Testis (tissue), 2 donors: ENCODE measurements at regions not wholly inside any gene's neighbourhood (a gene's known extent, or its start where the extent isn't known, plus 50 kb on each side); places are given as distances from the start of the nearest gene placed in this dataset.
"Not testable (repeated sequence)": the region's sequence is repeated elsewhere in the genome, so short reads cannot be mapped to it uniquely, and the experiment has no call there.

ENCODE experiments used
- DNase-seq: peaks from one replicate; pipeline ENCODE4 v3.0.0-alpha.2; 2019
- H3K27ac ChIP-seq, 2 donors: fragments of 200-600 bp; sonication (generic); one replicate each; pipeline ENCODE4 v1.5.1; 2019
- H3K27me3 ChIP-seq: fragments of 200-600 bp; sonication (generic); one replicate; pipeline ENCODE4 v1.5.1; 2019
- H3K36me3 ChIP-seq: fragments of 200-600 bp; sonication (generic); one replicate; pipeline ENCODE4 v1.5.1; 2017; ENCODE audit warnings: low read depth; ENCODE audit errors: missing control alignments
- H3K4me1 ChIP-seq: fragments of 200-600 bp; sonication (generic); one replicate; pipeline ENCODE4 v1.5.1; 2019
- H3K4me3 ChIP-seq, 2 donors: fragments of 200-600 bp; sonication (generic); one replicate each; pipeline ENCODE4 v1.5.1; 2017 to 2019
- H3K9me3 ChIP-seq: fragments of 200-600 bp; sonication (generic); one replicate; pipeline ENCODE4 v1.5.1; 2017
- POLR2A ChIP-seq: fragments of 450-650 bp; IDR thresholded peaks from one replicate; pipeline ENCODE4 v1.6.1; 2017; ENCODE audit warnings: antibody characterized with exemption, mild to moderate bottlenecking, moderate library complexity
- WGBS, 2 donors: methylation state at CpG; one replicate each; pipeline ENCODE4 v1.1.5; 2018; 5-methylcytosine and 5-hydroxymethylcytosine counted together
- intact Hi-C: fragments of 100-400 bp; cut with DNase I; formaldehyde crosslinking; loops from one replicate; pipeline ENCODE4 v1.15.1; 2023; ENCODE audit warnings: low total_unique reads
- TF ChIP-seq, protein P1 (sequence below), 3 experiments: fragments of 450-650 bp in 2 of 3; fragments of 200-600 bp in 1 of 3; sonication (generic) in 1 of 3; IDR thresholded peaks; one replicate each; pipeline ENCODE4 v1.5.1; 2016 to 2019; ENCODE audit warnings: antibody characterized with exemption in 3 of 3, mild to moderate bottlenecking in 2 of 3, moderate library complexity in 1 of 3

DNA sequence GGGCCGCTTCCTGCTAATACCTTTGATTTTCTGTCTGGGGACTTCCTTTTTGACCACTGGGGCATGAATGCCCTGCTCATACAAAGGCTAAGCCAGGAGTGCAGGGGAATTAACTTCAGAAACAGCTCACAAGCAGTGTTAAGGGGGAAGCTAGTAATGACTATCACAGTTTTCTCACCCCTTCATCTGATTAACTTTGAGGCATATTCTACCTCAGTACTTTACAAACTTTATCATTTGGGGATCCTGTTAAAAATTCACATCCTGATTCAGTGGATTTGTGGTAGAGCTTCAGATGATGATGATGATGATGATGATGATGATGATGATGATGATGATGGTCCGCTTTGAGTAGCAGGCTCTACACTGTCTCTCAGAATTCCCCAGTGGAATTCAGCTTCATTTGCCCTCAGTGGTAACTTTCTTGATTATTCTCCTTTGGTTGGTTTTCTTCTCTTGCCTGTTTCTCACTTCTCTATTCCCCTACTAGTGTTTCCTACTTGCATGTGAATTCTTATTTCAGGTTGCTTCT is 78.4 kb upstream of the TMEM170B start:
- 92 to 95% methylated on average over 2 of the region's 2 CpGs for WGBS, 2 donors
- TF ChIP-seq, protein P1, sequence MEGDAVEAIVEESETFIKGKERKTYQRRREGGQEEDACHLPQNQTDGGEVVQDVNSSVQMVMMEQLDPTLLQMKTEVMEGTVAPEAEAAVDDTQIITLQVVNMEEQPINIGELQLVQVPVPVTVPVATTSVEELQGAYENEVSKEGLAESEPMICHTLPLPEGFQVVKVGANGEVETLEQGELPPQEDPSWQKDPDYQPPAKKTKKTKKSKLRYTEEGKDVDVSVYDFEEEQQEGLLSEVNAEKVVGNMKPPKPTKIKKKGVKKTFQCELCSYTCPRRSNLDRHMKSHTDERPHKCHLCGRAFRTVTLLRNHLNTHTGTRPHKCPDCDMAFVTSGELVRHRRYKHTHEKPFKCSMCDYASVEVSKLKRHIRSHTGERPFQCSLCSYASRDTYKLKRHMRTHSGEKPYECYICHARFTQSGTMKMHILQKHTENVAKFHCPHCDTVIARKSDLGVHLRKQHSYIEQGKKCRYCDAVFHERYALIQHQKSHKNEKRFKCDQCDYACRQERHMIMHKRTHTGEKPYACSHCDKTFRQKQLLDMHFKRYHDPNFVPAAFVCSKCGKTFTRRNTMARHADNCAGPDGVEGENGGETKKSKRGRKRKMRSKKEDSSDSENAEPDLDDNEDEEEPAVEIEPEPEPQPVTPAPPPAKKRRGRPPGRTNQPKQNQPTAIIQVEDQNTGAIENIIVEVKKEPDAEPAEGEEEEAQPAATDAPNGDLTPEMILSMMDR (IDR thresholded peaks at IDR 0.05): no peak
- no peak for TF ChIP-seq POLR2A

DNA sequence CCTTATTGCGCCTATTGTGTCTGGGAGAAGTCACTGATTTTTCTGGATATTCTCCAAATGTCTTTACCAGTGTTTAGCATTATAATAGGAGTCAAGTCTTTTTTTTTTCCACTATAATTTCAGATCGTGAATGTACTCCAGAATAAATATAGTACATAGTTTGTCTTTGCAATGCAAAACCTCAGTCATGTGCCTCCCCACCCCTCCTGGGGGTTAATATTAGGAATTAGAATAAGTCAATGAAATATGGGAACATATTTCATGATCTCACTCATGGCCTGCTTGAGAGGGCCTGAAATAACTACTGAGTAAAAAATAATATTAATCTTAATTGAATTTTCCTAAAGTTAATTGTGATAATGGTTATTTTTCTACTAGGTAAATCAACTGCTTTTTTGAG is 79.0 kb upstream of the TMEM170B start:
- WGBS, 2 donors: 63 to 71% methylated on average over 2 of the region's 2 CpGs
- Histone ChIP-seq H3K27ac (no peak overlapping the region), H3K27me3 (no peaks in the 10 kb centered on the region), H3K9me3 (no peaks in the 10 kb centered on the region), H3K4me1 (no peaks in the 10 kb centered on the region), H3K4me3 (no peak overlapping the region), H3K36me3 (no peaks in the 10 kb centered on the region)
- intact Hi-C loops: no loop called here
- TF ChIP-seq, protein P1 (IDR thresholded peaks at IDR 0.05): no peak
- no peak for TF ChIP-seq POLR2A
- DNase-seq: no peak

More for the DNA sequence above, 78.4 kb upstream of the TMEM170B start:
- no peak for DNase-seq
- Histone ChIP-seq H3K9me3 (no peaks in the 10 kb centered on the region), H3K27ac (no peak overlapping the region), H3K4me3 (no peak overlapping the region), H3K27me3 (no peaks in the 10 kb centered on the region), H3K36me3 (no peaks in the 10 kb centered on the region), H3K4me1 (no peaks in the 10 kb centered on the region)
- intact Hi-C loops: no loop called here

DNA sequence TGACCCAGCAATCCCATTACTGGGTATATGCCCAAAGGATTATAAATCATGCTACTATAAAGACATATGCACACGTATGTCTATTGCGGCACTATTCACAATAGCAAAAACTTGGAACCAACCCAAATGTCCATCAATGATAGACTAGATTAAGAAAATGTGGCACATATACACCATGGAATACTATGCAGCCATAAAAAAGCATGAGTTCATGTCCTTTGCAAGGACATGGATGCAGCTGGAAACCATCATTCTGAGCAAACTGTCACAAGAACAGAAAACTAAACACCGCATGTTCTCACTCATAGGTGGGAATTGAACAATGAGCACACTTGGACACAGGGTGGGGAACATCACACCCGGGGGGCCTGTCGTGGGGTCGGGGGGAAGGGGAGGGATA is 80.1 kb upstream of the TMEM170B start:
- DNase-seq, H3K4me3 ChIP-seq, H3K4me1 ChIP-seq, H3K36me3 ChIP-seq, H3K9me3 ChIP-seq, intact Hi-C loops, H3K27me3 ChIP-seq, H3K27ac ChIP-seq: not testable (repeated sequence)
- WGBS, 2 donors: 85 to 91% methylated on average over 6 of the region's 6 CpGs

DNA sequence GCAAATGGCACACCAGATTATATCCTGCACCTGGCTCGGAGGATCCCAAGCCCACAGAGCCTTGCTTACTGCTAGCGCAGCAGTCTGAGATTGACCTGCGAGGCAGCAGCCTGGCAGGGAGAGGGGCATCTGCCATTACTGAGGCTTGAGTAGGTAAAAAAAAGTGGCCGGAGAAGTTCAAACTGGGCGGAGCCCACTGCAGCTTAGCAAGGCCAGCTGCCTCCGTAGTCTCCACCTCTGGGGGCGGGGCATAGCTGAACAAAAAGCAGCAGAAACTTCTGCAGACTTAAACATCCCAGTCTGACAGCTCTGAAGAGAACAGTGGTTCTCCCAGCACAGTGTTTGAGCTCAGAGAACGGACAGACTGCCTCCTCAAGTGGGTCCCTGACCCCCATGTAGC is 85.4 kb upstream of the TMEM170B start:
- H3K27ac ChIP-seq, intact Hi-C loops, H3K36me3 ChIP-seq, H3K27me3 ChIP-seq, H3K9me3 ChIP-seq, H3K4me3 ChIP-seq, DNase-seq, H3K4me1 ChIP-seq: not testable (repeated sequence)
- WGBS, 2 donors: 96 to 97% methylated on average over 7 to 8 of the region's 8 CpGs

DNA sequence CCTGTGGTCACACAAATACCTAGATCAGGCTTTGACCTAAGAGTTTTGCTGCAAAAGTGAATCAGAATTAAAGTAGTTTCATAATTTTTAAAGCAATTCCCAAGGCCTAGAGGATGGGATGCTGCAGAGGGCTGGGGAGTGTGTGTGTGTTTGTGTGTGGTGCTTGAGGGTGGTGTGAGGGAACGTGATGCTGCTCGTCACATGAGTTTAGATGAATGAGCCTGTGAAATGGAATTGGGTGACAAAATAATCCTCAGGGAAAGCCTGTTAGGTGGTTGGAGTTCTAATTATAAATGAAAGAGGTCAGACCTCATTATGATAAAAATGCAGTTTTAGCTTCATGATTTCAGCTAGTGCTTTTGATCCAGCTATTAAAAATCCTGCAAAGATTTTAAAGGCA is 87.5 kb upstream of the TMEM170B start:
- no peaks in the 10 kb centered on the region for H3K4me1 ChIP-seq
- no peak overlapping the region for H3K4me3 ChIP-seq
- WGBS, 2 donors: 67 to 83% methylated on average over 2 of the region's 2 CpGs
- TF ChIP-seq POLR2A: no peak
- TF ChIP-seq, protein P1 (IDR thresholded peaks at IDR 0.05): no peak
- DNase-seq: no peak
- H3K27ac ChIP-seq: no peak overlapping the region
- intact Hi-C loops: no loop called here
- H3K36me3 ChIP-seq: no peaks in the 10 kb centered on the region
- no peaks in the 10 kb centered on the region for H3K27me3 ChIP-seq
- no peaks in the 10 kb centered on the region for H3K9me3 ChIP-seq

DNA sequence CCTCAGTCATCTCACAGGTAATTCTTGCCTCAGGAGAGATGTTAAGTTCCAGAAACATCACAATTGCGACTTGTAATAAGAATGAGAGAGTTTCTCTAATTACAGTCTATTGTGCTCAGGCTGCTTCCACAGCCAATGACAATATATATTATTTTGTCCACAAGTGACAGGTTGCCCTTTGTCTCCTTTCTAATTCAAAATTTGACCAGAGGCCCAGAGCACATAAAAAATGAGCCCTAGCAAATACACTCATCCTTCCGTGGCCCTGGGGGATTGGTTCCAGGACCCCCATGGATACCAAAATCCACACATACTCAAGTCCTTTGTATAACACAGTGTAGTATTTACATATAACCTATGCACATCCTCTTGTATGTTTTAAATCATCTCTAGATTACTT is 88.1 kb upstream of the TMEM170B start:
- Histone ChIP-seq H3K9me3 (no peaks in the 10 kb centered on the region), H3K27me3 (no peaks in the 10 kb centered on the region), H3K4me3 (no peak overlapping the region), H3K4me1 (no peaks in the 10 kb centered on the region), H3K36me3 (no peaks in the 10 kb centered on the region), H3K27ac (no peak overlapping the region)
- TF ChIP-seq, protein P1 (IDR thresholded peaks at IDR 0.05): no peak
- intact Hi-C loops: no loop called here
- WGBS, 2 donors: 93 to 98% methylated on average over 2 of the region's 2 CpGs
- DNase-seq: no peak
